Activated gamma-delta T cell treated with anti-CD3 and anti-CD28 coated beads, Interleukin-2, amount 50 U/mL, for 16 hours (primary cell): ENCODE measurements at regions not wholly inside any gene's neighbourhood (a gene's known extent, or its start where the extent isn't known, plus 50 kb on each side); places are given as distances from the start of the nearest gene placed in this dataset.

Source experiments
- DNase-seq: peaks from one replicate; pipeline ENCODE4 v3.0.0-alpha.2; 2020; ENCODE audit warnings: low read depth

DNA sequence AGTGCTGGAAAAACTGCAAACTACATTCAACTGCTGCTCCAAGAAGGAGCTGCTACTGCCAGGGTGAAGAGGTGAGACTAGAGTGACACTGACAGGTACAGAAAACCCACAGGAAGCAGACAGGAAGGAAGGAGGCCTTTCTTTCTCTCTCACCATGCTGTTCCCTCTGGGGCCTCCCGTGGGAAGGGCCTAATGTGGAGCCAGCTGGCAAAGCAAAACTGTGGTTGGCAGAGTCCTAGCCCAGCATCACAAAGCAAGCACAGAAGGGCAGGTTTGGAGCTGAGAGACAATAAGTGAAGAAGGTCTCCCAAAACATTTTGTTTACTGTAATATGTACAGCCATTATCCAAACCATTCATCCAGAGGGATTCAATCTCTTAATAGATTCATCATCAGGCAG is 122.5 kb upstream of the MAX start:
- no peak for DNase-seq

DNA sequence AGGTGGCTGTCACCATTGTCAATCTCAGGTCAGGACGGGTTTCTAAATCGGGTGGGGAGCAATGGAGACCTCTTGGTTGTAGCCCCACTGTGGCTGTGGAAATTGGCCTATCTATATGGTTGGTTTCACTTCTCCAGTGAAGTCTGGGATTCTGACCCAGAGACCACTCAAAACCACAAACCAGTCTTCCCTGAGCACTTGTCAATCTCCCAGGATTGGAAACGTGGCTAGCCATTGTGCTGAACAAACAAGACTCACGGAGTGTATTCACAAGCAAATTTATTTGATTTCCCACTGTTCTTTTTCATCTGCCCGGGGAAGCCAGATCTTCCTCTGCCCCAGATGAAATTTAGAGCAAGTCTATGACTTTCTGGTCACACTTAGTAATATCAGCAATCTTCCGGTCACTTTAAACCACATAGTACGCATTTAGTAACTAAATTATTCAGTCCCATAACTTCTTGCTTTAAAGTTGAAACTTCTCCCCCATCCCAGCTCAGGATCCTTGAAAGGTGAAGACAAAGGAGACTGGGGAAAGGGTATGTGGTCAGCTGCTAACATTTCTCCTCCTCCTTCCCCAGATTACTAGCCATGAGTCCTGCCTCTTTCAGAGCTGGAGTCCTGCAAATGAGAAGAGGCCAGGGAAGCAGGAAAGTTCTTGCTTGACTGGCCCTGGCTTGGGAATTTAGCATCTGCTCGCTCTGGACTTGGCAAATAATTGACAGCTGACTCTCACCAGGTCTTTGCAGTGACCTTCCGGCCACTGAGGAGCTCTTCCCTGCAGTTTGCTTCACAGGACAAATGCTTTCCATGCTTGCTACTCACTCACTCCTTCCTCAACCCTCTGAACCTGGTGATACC is 123.2 kb upstream of the MAX start:
- no peak for DNase-seq

DNA sequence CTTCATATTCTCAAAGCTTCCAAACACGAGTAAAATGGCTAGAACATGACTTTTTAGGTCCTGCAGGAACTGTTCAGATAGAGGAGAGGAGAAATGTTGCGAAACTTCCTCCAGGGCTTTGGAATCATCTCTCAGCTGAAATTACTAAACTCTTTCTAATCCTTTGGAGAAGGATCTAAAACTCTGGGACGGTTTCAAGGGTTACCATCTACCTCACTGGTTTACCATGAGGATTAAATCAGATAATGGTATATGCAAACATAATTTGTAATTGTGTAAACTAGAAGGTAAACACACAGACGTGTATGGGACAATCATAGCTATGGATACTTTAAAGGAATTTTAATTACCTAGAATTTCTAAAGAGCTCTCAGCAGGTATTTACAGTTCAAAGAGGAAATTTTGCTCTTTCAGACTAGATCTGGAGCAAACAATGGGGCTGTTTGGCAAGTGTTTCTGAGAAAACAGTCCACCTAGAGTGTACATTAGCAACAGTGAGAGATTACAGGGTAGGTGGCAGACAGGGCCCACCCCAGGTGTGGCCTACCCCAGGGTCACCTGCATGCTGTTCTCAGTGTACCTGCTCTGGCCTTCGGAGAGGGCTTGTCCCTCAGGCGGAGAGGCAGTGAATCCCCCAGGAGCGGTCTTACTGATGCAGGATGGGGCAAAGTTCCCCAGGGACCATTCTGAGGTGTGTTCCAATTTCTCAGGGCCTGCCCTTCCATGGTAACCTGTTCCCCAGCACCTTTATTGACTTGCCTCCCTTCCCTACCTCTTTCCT is 124.7 kb upstream of the MAX start:
- no peak for DNase-seq

DNA sequence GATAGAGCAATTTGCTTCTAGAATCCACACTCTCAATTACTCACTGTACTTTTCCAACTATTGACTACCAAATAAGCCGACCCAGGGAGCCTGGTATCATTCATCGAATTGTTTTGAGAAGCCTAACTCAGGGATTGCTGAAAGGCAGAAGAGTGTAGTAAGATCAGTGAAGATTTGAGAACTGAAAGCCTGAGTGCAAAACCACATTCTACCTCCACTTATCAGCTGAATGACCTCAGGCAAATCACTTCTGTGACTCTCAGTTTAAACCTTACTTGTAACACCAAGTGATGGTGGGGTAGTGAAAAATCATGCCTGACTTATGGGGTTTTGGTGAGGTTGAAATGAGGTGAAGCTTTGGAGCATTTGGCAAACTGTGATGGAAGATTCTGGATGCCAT is 126.1 kb upstream of the MAX start:
- DNase-seq = no peak

DNA sequence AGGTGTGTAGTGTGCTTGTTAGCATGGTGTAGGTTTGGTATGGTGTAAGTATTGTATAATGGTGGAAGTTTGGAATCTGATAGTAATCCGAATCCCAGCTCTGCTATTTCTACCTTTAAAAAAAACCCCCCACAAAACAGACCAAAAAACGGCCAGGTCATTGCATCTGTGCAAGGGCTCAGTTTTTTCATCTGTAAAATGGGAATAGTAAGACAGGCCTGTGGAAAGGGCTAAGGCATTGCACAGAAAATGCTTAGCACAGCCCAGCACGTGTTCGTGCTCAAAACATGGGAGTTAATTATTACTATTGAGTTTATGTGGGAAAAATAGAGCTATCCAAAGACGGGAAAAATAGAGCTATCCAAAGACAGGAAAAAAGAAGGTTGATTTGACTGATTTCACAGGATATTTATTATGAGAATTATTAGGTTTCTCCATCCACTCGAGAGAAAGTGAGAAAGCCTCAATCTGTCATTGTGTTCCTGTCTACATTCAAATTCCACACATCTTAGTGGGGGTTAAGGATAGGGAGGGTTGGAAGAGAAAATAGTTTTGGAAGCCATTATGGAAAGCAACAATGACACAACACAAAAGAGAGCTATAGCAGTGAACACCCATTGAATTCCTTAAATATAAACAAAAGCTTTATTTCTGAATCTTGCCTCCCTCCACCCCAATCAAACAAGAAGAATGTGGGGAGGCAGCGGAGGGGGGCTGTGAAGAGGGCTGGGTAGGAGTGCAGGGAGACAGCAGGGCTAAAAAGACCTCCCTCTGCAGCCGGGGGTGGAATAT is 126.8 kb upstream of the MAX start:
- DNase-seq = no peak

DNA sequence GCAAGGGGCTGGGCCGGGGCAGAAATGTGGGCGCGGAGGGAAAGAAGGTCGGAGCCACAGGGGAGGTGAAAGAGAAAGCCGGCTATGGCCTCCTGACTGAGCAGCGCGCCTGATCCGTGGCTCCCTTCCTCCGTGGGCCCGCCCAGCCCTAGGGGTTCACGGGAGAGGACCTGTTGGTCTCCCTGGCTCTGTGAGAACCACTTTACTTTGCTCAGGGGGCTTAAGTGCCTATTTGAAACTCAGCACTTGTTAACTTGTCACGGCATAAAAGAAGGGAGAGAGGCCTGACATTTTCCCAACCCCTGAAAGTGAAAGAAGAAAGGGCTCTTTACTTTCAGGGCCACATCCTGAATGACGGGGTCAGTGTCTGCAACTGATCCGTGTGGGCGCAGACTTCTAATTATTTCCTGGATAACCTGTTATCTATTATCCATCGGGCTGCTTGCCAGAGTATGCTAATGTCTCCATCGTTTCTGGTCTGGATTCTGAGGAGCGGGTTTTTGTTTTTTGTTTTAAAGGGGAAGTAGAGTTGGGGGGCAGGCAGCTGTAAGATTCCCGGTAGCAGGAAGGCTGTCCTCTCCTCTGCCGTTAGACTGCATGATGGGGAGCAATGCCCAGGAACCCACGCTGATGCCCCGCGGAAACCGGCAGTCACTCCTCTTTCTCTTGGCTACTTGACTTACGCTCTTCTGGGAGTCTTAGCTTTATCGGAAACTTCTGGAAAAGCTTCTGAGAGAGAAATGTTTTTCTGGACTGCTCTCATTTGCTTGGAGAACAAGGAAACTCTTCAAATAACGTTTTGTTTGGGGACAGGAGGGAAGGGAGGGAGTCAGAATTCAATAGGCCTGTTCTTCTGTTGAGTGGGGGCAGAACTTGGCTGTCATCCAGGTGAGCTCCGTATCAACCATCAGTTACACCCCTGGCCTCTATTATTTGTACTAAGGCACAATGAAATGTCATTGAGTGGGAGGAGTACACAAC is 127.7 kb upstream of the MAX start:
- peak; percentile 17 for DNase-seq

DNA sequence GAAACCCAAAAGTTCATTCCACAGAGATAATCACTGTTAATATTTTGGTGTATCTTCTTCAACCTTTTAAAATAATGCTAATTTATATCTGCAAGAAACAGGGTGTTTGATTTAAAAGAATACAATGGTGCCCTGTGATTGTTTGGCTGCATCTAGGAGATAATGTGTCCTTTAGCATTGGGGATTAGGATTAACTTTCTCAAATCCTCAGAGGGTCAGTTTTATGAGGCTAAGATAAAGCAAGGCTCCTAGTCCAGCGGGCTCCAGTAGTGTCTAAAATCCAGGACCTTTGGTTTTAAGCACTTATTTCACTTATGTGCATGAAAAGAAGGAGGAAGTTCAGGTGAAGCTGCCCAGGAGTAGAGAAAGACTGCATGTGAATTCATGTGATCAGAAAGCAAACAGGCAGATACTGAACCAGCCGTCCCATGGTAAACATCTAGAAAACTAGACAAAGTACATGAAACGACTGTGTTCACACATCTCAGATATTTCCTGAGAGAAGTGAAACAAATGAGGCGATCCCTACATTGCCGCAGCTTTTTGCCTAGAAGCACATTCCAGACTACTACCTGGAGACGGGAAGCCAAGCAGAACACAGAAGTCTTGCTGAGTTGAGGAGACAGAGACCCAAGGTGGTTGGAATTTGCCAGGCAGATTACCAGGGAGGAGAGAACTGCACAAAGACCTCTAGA is 129.1 kb upstream of the MAX start:
- no peak for DNase-seq

DNA sequence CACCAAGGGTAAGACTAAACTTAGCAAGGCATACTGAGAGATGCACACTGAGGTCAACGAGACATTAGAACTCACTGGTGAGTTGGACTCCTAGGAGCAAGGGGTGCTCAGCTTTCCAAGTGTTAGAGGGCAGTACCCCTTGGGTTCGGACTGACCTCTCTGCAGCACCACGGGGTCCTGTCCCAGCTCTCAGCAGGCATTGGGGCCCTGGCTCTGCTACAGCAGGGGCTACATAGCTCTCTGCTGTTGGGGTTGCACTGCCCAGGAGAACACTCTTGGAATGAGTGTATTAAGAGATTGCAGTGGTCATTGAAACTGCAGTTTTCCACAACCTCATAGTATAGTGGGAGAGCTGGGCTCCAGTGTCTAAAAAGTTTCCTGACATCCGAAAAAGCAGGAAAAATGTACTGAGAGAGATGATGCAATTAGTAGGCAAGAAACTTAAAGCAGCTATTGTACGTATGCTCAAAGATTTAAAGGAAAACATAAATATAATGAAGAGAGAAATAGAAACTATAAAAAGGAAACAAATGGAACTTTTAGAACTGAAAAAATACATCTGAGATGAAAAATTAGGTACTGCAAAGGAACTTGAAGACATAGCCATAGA is 132.5 kb upstream of the MAX start:
- DNase-seq = no peak

DNA sequence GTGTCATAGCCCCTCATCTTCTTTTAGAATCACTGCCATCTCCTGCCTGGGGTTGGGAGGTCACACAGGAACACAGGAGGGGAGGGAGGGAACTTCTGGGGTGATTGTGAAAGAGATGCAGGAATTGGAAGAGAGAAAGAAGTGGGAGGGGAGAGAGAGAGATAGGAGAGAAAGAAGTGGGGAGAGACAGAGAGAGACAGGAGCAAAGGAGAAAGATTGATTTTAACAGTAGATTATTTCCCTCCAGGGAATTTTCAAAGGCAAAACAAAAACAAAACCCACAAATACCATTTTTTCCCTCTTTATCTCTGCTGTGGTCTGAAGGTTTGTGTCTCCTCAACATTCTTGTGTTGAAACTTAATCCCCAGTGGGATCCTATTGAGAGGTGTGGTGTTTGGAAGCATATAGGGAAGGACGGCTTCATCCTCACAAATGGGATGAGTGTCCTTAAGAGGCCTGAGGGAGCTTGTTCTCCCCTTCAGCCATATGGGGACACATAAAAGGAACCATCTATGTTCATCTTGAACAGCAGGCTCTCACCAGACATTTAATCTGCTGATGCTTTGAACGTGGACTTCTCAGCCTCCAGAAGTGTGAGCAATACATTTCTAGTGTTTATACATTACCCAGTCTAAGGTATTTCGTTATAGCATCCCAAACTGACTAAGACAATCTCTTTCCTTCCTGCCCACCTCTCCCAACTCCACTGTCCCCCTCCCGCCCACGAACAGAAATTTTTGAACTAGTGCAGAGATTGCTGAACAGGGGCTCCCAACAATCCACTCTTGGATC is 134.9 kb upstream of the MAX start:
- no peak for DNase-seq

DNA sequence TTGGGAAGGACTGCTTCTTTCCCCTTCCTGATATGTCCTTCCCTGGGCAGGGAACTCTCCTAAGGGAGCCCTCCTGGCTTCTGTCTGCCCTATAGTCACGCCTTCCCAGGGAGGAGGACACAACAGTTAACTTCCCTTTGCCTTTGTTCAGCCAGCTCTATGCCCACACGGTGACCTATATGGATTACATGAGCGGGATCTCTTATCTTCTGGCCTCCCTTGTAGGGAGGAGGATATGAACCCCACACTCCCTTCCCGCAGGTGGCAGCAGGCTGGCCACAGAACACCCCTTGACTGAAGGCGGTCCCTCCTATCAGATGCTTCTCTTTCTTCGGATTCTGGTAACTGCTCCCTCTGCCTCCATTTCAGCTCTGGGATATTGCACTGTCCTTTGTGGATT is 135.6 kb upstream of the MAX start:
- DNase-seq = no peak

DNA sequence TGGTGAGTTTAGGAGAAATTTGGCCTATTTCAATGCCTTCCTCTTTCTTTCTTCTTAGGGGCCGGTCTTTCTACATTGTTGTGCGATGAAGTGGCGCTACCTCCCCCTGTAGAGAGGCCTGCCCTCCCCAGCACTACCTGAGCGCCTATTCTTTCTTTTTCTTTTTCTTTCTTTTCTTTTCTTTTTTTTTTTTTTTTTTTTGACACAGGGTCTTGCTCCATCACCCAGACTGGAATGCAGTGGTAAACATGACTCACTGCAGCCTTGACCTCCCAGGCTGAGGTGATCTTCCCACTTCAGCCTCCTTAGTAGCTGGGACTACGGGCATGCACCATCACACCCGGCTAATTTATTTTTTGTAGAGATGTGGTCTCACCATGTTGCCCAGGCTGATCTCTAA is 136.1 kb upstream of the MAX start:
- no peak for DNase-seq

DNA sequence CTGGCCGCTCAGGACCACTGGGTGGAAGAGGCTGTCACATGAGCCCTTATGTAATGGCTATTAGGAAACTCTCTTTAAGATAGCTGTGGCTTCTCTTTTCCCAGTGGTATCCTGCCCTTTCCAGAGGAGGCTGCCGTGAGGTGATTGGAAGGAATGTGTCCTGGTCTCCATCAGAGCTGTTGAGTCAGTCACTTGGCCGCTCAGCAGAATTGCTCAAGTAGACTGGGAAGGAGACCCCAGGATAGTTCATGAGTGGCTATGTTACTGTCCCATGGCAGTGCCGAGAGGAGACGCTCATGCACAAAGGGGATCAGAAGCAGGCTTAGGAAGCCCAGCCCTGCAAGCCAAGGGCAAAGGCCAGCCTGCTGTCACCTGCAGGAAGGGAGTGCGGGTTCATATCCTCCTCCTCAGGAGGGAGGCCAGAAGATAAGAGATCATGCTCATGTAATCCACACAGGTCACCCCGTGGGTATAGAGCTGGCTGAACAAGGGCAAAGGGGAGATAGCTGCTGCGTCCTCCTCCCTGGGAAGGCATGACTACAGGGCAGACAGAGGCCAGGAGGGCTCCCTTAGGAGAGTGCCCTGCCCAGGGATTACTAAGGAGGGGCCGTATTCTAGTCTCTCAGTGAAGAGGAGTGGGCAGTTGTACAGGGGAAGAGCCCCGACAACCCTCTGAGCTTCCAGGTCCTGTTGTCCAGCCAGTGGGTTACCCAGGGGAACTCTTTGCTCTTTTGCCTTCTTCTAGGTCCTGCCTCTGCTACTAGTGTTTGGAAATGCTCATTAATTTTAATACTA is 137.0 kb upstream of the MAX start:
- DNase-seq = no peak

DNA sequence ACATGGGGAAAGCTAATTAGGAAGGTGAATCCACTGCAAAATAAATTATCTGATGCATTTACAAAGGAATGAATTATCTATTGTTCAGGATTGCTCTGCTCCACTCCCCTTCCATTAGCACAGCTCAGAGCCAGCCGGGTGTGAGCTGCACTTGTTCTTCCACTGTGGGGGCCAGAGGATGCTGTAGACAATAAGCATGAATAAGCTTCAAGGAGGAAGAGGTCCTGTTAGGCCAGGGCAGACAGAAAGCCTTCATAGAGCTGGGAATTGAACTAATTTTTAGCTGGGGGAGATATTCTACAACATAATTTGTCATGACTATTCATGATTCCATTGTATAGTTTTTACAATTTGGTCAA is 137.6 kb upstream of the MAX start:
- DNase-seq = no peak

DNA sequence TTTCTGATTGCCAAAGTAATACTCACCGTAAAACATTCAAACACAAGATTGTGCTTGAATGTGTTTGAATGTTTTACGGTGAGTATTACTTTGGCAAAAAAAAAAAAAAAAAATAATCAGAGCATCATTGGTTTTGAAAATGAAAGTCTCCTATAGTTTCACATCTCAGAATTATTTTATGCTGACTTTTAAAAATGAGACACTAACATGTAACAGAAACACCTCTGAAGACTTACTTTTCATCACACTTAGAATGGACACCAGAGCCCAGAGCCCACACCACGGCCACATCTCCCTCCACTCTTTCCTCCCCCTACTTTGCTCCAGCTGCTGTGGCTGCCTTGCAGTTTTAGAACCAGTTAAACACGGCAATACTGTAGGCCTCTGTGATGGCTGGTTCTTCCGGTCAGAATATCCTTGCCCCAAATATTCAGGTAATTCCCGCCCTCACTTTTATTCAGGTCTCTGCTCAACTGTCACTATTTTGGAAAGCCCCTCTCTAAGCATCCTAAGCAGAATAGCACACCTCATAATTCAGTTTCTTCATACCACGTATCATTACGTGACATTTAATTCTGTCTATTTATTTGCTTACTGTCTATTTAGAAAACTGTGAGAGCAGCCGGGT is 138.9 kb upstream of the MAX start:
- DNase-seq = no peak

DNA sequence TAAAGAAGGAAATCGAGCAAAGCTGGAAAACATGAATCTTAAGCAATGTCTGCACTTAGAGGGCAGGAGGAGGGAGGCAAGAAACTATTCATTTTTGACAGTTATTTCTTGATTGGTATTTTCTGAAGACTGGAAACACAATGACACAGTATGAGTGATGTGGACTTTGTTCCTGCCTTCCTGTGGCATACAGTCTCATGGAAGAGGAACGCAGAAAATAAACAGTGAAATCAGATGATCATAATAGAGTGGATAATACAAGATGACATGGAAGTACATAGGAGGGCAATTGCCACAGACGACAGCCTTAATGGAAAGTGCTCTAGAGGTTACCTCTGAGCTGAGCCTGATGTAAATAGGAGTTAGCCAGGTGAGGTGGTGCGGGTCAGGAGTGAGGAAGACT is 140.4 kb upstream of the MAX start:
- DNase-seq = no peak

DNA sequence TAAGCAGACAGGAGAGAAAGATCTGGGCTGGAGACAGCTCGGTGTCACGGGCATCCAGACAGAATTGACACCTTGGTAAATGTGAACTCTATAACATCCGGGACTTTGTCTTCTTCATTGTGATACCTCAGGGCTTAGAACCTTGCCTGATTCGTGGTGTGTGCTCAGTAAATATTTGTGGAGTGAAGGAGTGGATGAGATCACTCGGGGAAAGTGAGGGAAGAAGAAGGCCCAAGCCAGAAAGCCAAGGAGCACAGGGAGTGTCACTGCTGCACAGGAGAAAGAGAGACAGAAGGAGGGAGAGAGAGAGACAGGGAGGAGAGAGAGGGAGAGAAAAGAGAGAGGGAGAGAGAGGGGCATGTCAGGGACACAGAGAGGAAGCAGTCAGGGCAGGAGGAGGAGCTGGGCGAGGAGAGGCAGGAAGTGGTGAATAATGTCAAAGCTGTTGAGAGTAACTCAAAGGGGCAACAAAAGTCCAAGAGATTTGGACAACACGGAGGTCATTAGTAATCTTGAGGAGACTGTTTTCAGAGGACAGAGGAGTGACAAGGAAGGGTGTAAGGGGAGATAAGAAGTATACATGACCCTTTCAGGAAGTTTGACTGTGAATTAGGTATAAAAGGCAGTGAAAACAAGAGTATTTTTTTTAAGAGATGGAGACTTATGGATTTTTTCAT is 141.6 kb upstream of the MAX start:
- DNase-seq = no peak

DNA sequence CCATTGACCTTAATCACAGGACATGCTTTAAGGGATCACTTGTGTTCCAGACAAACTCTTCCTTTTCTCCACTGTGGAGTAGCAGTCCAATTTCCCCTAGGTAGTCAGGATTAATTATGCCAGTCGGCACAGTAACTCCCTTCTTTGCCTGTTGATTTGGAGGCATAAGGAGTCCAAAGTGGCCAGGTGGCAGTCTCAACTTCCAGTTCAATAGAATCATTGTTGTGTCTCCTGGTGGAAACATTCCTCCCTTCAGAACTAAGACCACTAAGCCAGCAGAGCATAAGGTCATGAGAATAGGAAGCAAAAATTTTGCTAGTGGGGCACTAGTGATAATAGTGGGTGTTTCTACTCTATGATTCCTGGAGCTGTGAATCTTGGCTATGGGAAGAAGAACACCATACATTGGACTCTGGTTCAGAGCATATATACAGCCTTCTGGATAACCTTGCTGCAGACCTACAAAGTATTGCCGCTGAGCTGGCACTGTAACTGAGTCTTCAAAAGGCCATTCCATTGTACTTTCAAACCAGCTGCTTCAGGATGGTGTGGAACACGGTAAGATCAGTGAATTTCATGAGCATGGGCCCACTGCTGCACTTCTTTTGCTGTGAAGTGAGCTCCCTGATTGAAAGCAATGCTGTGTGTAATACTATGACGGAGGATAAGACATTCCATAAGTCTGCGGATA is 147.3 kb upstream of the MAX start:
- DNase-seq = no peak
